ENCODE measurements at regions not wholly inside any gene's neighbourhood (a gene's known extent, or its start where the extent isn't known, plus 50 kb on each side); places are given as distances from the start of the nearest gene placed in this dataset.

DNA sequence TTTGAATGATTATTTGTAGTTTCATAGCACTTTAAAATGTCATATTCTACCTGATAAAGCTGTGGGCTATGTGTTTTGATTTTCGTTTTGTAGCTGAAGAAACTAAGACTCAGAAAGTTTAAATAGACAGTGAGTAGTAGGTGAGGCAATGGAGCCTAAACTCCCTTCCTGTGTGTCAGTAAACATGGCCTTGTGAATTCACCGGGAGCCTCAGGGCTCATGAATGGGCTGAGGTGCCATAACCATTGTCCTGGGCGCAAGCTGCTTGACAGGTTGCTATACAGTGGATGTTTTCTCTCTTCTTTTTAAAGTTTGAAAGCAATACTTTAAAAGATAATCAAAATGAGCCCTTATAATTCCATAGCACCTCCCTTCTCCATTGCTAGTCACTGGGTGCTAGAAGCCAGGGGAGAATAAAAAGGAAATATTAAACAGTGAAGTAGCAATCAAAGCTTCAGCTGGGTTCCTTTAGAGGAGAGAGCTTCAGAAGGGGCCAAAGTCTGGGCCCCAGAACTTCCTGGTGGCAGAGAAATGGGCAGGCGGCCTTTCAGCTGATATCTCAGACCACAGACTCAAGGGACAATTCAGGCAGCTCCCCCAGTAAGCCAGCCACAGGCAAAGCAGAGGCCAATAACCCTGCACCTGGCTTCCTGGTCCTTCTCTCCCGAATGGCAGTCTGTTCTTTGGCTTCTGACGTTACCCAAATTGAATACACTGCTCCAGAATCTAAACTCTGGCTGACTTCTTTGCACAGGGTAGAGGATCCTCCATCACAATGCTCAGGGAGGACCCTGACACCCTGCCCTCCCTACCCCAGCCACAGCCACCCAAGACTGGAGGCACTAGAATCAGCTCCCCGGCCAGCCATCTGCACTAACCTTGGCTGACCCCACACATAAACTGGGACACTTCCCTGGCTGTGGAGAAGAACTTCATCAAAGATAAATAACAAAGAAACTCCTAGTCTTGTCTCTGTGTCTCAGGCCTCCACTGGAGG is 51.8 kb upstream of the NPAS2 start:
- H3K27ac ChIP-seq, result no peak overlapping the region
- no peak for DNase-seq
- TF ChIP-seq CTCF (IDR thresholded peaks at IDR 0.05), result no peak
- no peaks in the 10 kb centered on the region for H3K4me1 ChIP-seq
- no peaks in the 10 kb centered on the region for H3K27me3 ChIP-seq
- no peaks in the 10 kb centered on the region for H3K36me3 ChIP-seq
- intact Hi-C loops (cut with DNase I), result no loop called here
- no peaks in the 10 kb centered on the region for H3K9me3 ChIP-seq
- no peak for ATAC-seq
- no peak overlapping the region for H3K4me3 ChIP-seq
